Stimulated activated CD4-positive, alpha-beta T cell treated with anti-CD3 and anti-CD28 coated beads, Interleukin-1b, Interleukin-23, amount 100 ng/mL, for 24 hours (primary cell): ENCODE measurements at regions not wholly inside any gene's neighbourhood (a gene's known extent, or its start where the extent isn't known, plus 50 kb on each side); places are given as distances from the start of the nearest gene placed in this dataset.
"Not testable (repeated sequence)": the region's sequence is repeated elsewhere in the genome, so short reads cannot be mapped to it uniquely, and the experiment has no call there.

Experiments
- DNase-seq, 4 experiments: peaks; one replicate each; pipeline ENCODE4 v3.0.0-alpha.2; 2020; ENCODE audit warnings: low read depth in 4 of 4, low spot score in 1 of 4

- DNase-seq: no peak
These were observed 102.7 kb upstream of the CARMIL1 start for GRCh38 chr6:25176466-25176865.

- DNase-seq: no peak
These were observed 101.6 kb upstream of the CARMIL1 start for GRCh38 chr6:25177500-25178028.

GRCh38 chr6:25178336-25179035, 100.7 kb upstream of the CARMIL1 start:
- no peak for DNase-seq

GRCh38 chr6:25179051-25179778, 100.0 kb upstream of the CARMIL1 start:
- no peak for DNase-seq

GRCh38 chr6:25180630-25181349, 98.4 kb upstream of the CARMIL1 start:
- no peak for DNase-seq

- DNase-seq: no peak
These were observed 97.8 kb upstream of the CARMIL1 start for GRCh38 chr6:25181350-25181724.

GRCh38 chr6:25181923-25182322, 97.3 kb upstream of the CARMIL1 start:
- DNase-seq: no peak

- no peak for DNase-seq
These were observed 92.3 kb upstream of the CARMIL1 start for GRCh38 chr6:25186919-25187318.

GRCh38 chr6:25188232-25188631, 90.9 kb upstream of the CARMIL1 start:
- no peak for DNase-seq

GRCh38 chr6:25192590-25193459, 86.3 kb upstream of the CARMIL1 start:
- DNase-seq: no peak

GRCh38 chr6:25193460-25194171, 85.6 kb upstream of the CARMIL1 start:
- DNase-seq: no peak

GRCh38 chr6:25194172-25194678, 84.9 kb upstream of the CARMIL1 start:
- no peak for DNase-seq

GRCh38 chr6:25196464-25196863, 82.7 kb upstream of the CARMIL1 start:
- DNase-seq: no peak

GRCh38 chr6:25197111-25197510, 82.1 kb upstream of the CARMIL1 start:
- DNase-seq: no peak

- no peak for DNase-seq
These were observed 79.6 kb upstream of the CARMIL1 start for GRCh38 chr6:25199544-25199943.

- no peak for DNase-seq
These were observed 76.7 kb upstream of the CARMIL1 start for GRCh38 chr6:25202504-25202903.

- no peak for DNase-seq
These were observed 73.5 kb upstream of the CARMIL1 start for GRCh38 chr6:25205629-25206028.

GRCh38 chr6:25207453-25208155, 71.6 kb upstream of the CARMIL1 start:
- DNase-seq: not testable (repeated sequence)

GRCh38 chr6:25215881-25216280, 63.3 kb upstream of the CARMIL1 start:
- no peak for DNase-seq
